HCT116 (cell line): ENCODE measurements at regions not wholly inside any gene's neighbourhood (a gene's known extent, or its start where the extent isn't known, plus 50 kb on each side); places are given as distances from the start of the nearest gene placed in this dataset.

Experiments
- ATAC-seq: fragments of 200-7000 bp; cut with Tn5 transposase; 2 replicates; pipeline ENCODE4 v1.9.1; 2020; ENCODE audit warnings: mild to moderate bottlenecking, moderate library complexity
- BruUV-seq: library from RNA; stranded (reverse); fragments of 400-500 nt; replicated peaks from 2 replicates; lab custom pipeline; 2021; lab: Mats Ljungman, UMichigan
- CTCF ChIA-PET: fragments of 300-600 bp; sonication (Branson Sonifier 250); formaldehyde crosslinking; loops from one replicate; lab custom pipeline; 2021; ENCODE audit warnings: antibody characterized with exemption; lab: Charles Lee
- POLR2A ChIA-PET: fragments of 300-600, 350-600 bp; sonication (Branson Sonifier 250); formaldehyde crosslinking; loops from one replicate; lab custom pipeline; 2021; ENCODE audit warnings: antibody characterized with exemption; lab: Charles Lee
- RAD21 ChIA-PET, 2 experiments: fragments of 300-600 bp; sonication (Branson Sonifier 250); formaldehyde crosslinking; loops; one replicate each; lab custom pipeline; 2023; ENCODE audit warnings: low total read pairs in 2 of 2; ENCODE audit not compliant: uncharacterized antibody in 2 of 2, unreplicated experiment in 2 of 2, low non-redundant PET in 1 of 2; lab: Charles Lee
- DNase-seq: peaks from one replicate; pipeline ENCODE4 v3.0.0-alpha.2; 2010; ENCODE audit warnings: low read depth, low spot score
- H2AFZ ChIP-seq: fragments of 200-600 bp; shearing (Covaris generic), sonication (generic); 2 replicates; pipeline ENCODE4 v1.6.1; 2017; ENCODE audit warnings: low read depth, mixed run types, mixed read lengths, antibody characterized with exemption, low read length; ENCODE audit not compliant: poor library complexity, severe bottlenecking
- H3K27ac ChIP-seq: 2 replicates; pipeline ENCODE4 v1.5.1; 2012; ENCODE audit warnings: low read depth, low read length
- H3K27me3 ChIP-seq: fragments of 200-600 bp; sonication (generic); 2 replicates; pipeline ENCODE4 v1.6.1; 2016; ENCODE audit warnings: mixed run types, low read length, mixed read lengths; ENCODE audit not compliant: insufficient read depth
- H3K36me3 ChIP-seq, 2 experiments: fragments of 200-500 bp in 1 of 2; fragments of 200-600 bp in 1 of 2; sonication (Bioruptor generic) in 1 of 2; sonication (generic) in 1 of 2; 2 replicates each; pipeline versions ENCODE4 v1.5.1 to v1.6.1; 2014 to 2016; ENCODE audit warnings: low read length in 2 of 2, inconsistent platforms in 1 of 2, mixed read lengths in 1 of 2, mixed run types in 1 of 2; ENCODE audit not compliant: insufficient read depth in 2 of 2, control insufficient read depth in 1 of 2
- H3K4me1 ChIP-seq, 2 experiments: fragments of 200-600 bp in 1 of 2; sonication (generic) in 1 of 2; 2 replicates each; pipeline versions ENCODE4 v1.5.1 to v1.6.1; 2012 to 2017; ENCODE audit warnings: low read length in 2 of 2, inconsistent platforms in 1 of 2, mild to moderate bottlenecking in 1 of 2, mixed read lengths in 1 of 2, mixed run types in 1 of 2, moderate library complexity in 1 of 2; ENCODE audit not compliant: insufficient read depth in 2 of 2, control insufficient read depth in 1 of 2
- H3K4me2 ChIP-seq: fragments of 200-600 bp; sonication (generic); 2 replicates; pipeline ENCODE4 v1.6.1; 2017; ENCODE audit warnings: mixed run types, low read length, mixed read lengths
- H3K4me3 ChIP-seq, 2 experiments: fragments of 200-600 bp in 1 of 2; sonication (generic) in 1 of 2; replicated peaks in 1 of 2; 2 replicates each; pipeline ENCODE4 v1.5.1; 2011 to 2016; ENCODE audit warnings: low read length in 2 of 2, control low read depth in 1 of 2, low read depth in 1 of 2, mild to moderate bottlenecking in 1 of 2, mixed read lengths in 1 of 2, mixed run types in 1 of 2
- H3K79me2 ChIP-seq: fragments of 200-600 bp; sonication (generic); 2 replicates; pipeline ENCODE4 v1.6.1; 2017; ENCODE audit warnings: mild to moderate bottlenecking, mixed run types, low read length, moderate library complexity, mixed read lengths; ENCODE audit not compliant: insufficient read depth
- H3K9ac ChIP-seq: fragments of 200-600 bp; sonication (generic); 2 replicates; pipeline ENCODE4 v1.6.1; 2016; ENCODE audit warnings: low read length, mixed read lengths
- H3K9me2 ChIP-seq: fragments of 200-600 bp; sonication (generic), shearing (Covaris generic); 2 replicates; pipeline ENCODE4 v1.6.1; 2017; ENCODE audit warnings: mixed run types, mild to moderate bottlenecking, moderate library complexity; ENCODE audit not compliant: insufficient read depth
- H3K9me3 ChIP-seq, 2 experiments: fragments of 200-500 bp in 1 of 2; fragments of 200-600 bp in 1 of 2; sonication (Bioruptor generic) in 1 of 2; sonication (generic) in 1 of 2; 2 replicates each; pipeline ENCODE4 v1.6.1; 2014 to 2017; ENCODE audit warnings: low read length in 2 of 2, mixed read lengths in 2 of 2, inconsistent platforms in 1 of 2, low read depth in 1 of 2, mild to moderate bottlenecking in 1 of 2, mixed run types in 1 of 2, moderate library complexity in 1 of 2; ENCODE audit not compliant: control insufficient read depth in 1 of 2, insufficient read depth in 1 of 2
- H4K20me1 ChIP-seq: fragments of 200-600 bp; sonication (generic), shearing (Covaris generic); 2 replicates; pipeline ENCODE4 v1.6.1; 2017; ENCODE audit warnings: mixed run types, mild to moderate bottlenecking, moderate library complexity; ENCODE audit not compliant: insufficient read depth
- CBX3 ChIP-seq: IDR thresholded peaks from 2 replicates; pipeline ENCODE4 v1.6.1; 2012; ENCODE audit warnings: low read depth
- CEBPB ChIP-seq: IDR thresholded peaks from 2 replicates; pipeline ENCODE4 v1.6.1; 2012; ENCODE audit warnings: low read depth
- EGR1 ChIP-seq: IDR thresholded peaks from 2 replicates; pipeline ENCODE4 v1.6.1; 2012; ENCODE audit warnings: low read depth
- ELF1 ChIP-seq: IDR thresholded peaks from 2 replicates; pipeline ENCODE4 v1.6.1; 2012; ENCODE audit warnings: low read depth, borderline replicate concordance
- EZH2 ChIP-seq: fragments of 200-600 bp; sonication (generic); IDR thresholded peaks from 2 replicates; pipeline ENCODE4 v1.6.1; 2017; ENCODE audit warnings: antibody characterized with exemption, mixed run types
- FOSL1 ChIP-seq: IDR thresholded peaks from 2 replicates; pipeline ENCODE4 v1.6.1; 2012; ENCODE audit warnings: low read depth
- JUND ChIP-seq: IDR thresholded peaks from 2 replicates; pipeline ENCODE4 v1.6.1; 2012
- POLR2A ChIP-seq: IDR thresholded peaks from 2 replicates; pipeline ENCODE4 v1.7.0; 2011; ENCODE audit warnings: borderline replicate concordance; ENCODE audit not compliant: insufficient read depth, insufficient read length; ENCODE audit errors: extremely low read depth
- RAD21 ChIP-seq: IDR thresholded peaks from 2 replicates; pipeline ENCODE4 v1.6.1; 2012; ENCODE audit warnings: low read depth, mild to moderate bottlenecking
- SIN3A ChIP-seq: IDR thresholded peaks from 2 replicates; pipeline ENCODE4 v1.6.1; 2012; ENCODE audit warnings: low read depth
- SP1 ChIP-seq: IDR thresholded peaks from 2 replicates; pipeline ENCODE4 v1.6.1; 2012; ENCODE audit warnings: low read depth
- ZNF274 ChIP-seq: fragments of 200-500 bp; sonication (Bioruptor generic); IDR thresholded peaks from 2 replicates; pipeline ENCODE4 v1.6.1; 2014; ENCODE audit warnings: mild to moderate bottlenecking, low read depth, low read length, inconsistent platforms
- intact Hi-C: fragments of 100-400 bp; cut with micrococcal nuclease; formaldehyde crosslinking; loops from 2 replicates; pipeline ENCODE4 v1.10.0; 2022
- TF ChIP-seq, protein P1 (sequence below): IDR thresholded peaks from 2 replicates; pipeline ENCODE4 v1.6.1; 2011; ENCODE audit warnings: mild to moderate bottlenecking, low read length, moderate library complexity; ENCODE audit not compliant: insufficient replicate concordance; ENCODE audit errors: extremely low read depth
- TF ChIP-seq, protein P2 (sequence below), 3 experiments: fragments of 200-600 bp in 1 of 3; sonication (generic) in 1 of 3; IDR thresholded peaks in 2 of 3; conservative IDR thresholded peaks in 1 of 3; 2 replicates each; pipeline ENCODE4 v1.5.1; 2012 to 2017; ENCODE audit warnings: low read depth in 2 of 3, low read length in 2 of 3, antibody characterized with exemption in 1 of 3, borderline replicate concordance in 1 of 3, control low read depth in 1 of 3, mild to moderate bottlenecking in 1 of 3, mixed read lengths in 1 of 3, mixed run types in 1 of 3, moderate library complexity in 1 of 3; ENCODE audit not compliant: insufficient read depth in 1 of 3
- TF ChIP-seq, protein P3 (sequence below): IDR thresholded peaks from 2 replicates; pipeline ENCODE4 v1.6.1; 2012

DNA sequence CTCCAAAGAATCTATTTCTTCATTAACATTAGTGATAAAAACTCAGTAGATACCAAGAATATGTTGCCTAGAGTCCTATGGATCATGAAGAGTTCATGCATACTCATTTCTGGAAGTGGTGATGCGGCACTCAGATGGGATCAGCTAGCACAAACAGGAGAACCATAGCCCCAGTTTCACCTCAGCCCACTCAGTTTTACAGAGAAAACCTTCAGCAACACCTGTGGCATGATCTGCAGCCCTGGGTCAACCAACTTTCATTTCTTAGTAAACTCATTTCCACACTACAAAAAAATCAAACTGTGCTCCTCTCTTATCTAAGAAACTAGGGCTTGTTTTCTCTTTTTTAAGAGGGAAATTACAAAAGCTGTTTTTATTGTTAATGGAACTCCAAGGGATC lies 569.4 kb downstream of the CCDC85A start:
- BruUV-seq: no TSS peak
- CTCF ChIA-PET: no interaction called here
- RAD21 ChIA-PET: no interaction called here
- DNase-seq: no peak
- no peaks in the 10 kb centered on the region for H3K36me3 ChIP-seq
- no peak for TF ChIP-seq EGR1
- no peak for TF ChIP-seq ELF1
- no peak for TF ChIP-seq JUND
- TF ChIP-seq, protein P1, sequence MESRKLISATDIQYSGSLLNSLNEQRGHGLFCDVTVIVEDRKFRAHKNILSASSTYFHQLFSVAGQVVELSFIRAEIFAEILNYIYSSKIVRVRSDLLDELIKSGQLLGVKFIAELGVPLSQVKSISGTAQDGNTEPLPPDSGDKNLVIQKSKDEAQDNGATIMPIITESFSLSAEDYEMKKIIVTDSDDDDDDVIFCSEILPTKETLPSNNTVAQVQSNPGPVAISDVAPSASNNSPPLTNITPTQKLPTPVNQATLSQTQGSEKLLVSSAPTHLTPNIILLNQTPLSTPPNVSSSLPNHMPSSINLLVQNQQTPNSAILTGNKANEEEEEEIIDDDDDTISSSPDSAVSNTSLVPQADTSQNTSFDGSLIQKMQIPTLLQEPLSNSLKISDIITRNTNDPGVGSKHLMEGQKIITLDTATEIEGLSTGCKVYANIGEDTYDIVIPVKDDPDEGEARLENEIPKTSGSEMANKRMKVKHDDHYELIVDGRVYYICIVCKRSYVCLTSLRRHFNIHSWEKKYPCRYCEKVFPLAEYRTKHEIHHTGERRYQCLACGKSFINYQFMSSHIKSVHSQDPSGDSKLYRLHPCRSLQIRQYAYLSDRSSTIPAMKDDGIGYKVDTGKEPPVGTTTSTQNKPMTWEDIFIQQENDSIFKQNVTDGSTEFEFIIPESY: no peak
- TF ChIP-seq CEBPB: no peak
- no peak for TF ChIP-seq ZNF274
- no peak for TF ChIP-seq CBX3
- TF ChIP-seq, all 23 proteins: peak for 0
- Histone ChIP-seq H3K27me3 (no peaks in the 10 kb centered on the region), H3K4me3 (no peak overlapping the region), H3K4me2 (no peak overlapping the region), H4K20me1 (no peaks in the 10 kb centered on the region), H3K9ac (no peak overlapping the region), H3K9me2 (no peaks in the 10 kb centered on the region), H3K27ac (no peak overlapping the region), H2AFZ (no peak overlapping the region), H3K9me3 (no peaks in the 10 kb centered on the region), H3K79me2 (no peaks in the 10 kb centered on the region), H3K4me1 (no peaks in the 10 kb centered on the region)
- ATAC-seq: no peak
- intact Hi-C loops: no loop called here
- POLR2A ChIA-PET: no interaction called here

DNA sequence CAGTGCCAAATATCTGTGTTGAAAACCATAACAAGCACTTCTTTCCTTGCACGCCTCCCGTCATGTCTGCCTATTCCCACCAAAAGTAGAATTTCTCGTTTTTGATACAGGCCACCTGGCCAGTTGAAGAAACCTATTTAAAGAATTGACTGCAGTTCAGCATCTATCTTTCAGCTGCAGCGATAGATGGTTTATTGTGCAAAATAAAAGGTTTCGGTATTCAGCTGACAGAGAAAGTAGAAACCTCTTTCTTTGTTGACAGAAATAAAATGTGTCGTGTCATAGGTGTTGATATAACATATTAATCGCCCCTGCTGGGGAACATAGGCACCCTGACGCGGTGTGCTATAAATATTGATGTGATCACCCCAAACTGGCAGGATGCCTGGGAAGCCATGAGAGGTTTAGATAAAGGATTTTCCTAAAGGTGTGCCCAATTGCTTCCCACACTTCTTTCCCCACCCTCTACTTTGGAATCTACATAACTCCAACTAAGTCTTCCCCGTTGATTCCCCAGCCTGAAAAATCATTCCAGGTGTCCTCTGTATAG lies 570.4 kb downstream of the CCDC85A start:
- H3K27ac ChIP-seq: no peak overlapping the region
- no peaks in the 10 kb centered on the region for H3K9me3 ChIP-seq
- H2AFZ ChIP-seq: no peak overlapping the region
- no peaks in the 10 kb centered on the region for H3K27me3 ChIP-seq
- no TSS peak for BruUV-seq
- H3K9me2 ChIP-seq: no peaks in the 10 kb centered on the region
- RAD21 ChIA-PET: no interaction called here
- intact Hi-C loops: no loop called here
- H3K4me1 ChIP-seq: no peaks in the 10 kb centered on the region
- POLR2A ChIA-PET: no interaction called here
- H3K36me3 ChIP-seq: no peaks in the 10 kb centered on the region
- ATAC-seq (no peak), DNase-seq (no peak)
- no peak overlapping the region for H3K4me2 ChIP-seq
- H3K4me3 ChIP-seq: no peak overlapping the region
- no peaks in the 10 kb centered on the region for H3K79me2 ChIP-seq
- H4K20me1 ChIP-seq: no peaks in the 10 kb centered on the region
- H3K9ac ChIP-seq: no peak overlapping the region
- CTCF ChIA-PET: no interaction called here
- TF ChIP-seq RAD21 (no peak), FOSL1 (no peak), POLR2A (no peak), ELF1 (no peak), JUND (no peak), EZH2 (no peak), SIN3A (no peak), CEBPB (no peak), EGR1 (no peak), SP1 (no peak), ZNF274 (no peak)
- TF ChIP-seq, protein P2, sequence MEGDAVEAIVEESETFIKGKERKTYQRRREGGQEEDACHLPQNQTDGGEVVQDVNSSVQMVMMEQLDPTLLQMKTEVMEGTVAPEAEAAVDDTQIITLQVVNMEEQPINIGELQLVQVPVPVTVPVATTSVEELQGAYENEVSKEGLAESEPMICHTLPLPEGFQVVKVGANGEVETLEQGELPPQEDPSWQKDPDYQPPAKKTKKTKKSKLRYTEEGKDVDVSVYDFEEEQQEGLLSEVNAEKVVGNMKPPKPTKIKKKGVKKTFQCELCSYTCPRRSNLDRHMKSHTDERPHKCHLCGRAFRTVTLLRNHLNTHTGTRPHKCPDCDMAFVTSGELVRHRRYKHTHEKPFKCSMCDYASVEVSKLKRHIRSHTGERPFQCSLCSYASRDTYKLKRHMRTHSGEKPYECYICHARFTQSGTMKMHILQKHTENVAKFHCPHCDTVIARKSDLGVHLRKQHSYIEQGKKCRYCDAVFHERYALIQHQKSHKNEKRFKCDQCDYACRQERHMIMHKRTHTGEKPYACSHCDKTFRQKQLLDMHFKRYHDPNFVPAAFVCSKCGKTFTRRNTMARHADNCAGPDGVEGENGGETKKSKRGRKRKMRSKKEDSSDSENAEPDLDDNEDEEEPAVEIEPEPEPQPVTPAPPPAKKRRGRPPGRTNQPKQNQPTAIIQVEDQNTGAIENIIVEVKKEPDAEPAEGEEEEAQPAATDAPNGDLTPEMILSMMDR (IDR thresholded peaks at IDR 0.05 in 2 of 3, conservative IDR thresholded peaks at IDR 0.05 in 1 of 3; ENCODE audit: borderline replicate concordance in 1 of 3, insufficient read depth in 1 of 3, low read depth in 2 of 3, low read length in 2 of 3): no peak
- TF ChIP-seq, protein P1: no peak
- TF ChIP-seq, protein P3, sequence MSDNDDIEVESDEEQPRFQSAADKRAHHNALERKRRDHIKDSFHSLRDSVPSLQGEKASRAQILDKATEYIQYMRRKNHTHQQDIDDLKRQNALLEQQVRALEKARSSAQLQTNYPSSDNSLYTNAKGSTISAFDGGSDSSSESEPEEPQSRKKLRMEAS: no peak
